ENCODE measurements at regions not wholly inside any gene's neighbourhood (a gene's known extent, or its start where the extent isn't known, plus 50 kb on each side); places are given as distances from the start of the nearest gene placed in this dataset.

DNA sequence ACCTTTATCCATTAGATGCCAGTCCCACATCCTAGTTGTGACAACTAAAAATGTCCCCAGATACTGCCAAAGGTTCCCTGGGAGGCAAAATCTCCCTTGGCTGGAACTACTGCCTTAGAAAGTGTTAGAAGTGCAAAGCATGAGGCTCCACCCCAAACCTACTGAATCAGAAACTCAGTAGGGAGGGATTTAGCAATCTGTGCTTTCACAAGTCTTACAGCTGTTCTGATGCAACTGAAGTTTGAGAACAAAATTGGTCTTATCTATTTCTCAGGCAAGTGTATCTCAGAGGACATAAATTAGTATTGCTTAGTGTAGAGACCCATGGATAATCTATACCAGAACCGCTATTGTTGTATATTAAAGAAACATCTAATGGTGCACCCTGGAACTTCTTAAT is 70.2 kb downstream of the CLDN1 start:
- DNase-seq, result no peak

DNA sequence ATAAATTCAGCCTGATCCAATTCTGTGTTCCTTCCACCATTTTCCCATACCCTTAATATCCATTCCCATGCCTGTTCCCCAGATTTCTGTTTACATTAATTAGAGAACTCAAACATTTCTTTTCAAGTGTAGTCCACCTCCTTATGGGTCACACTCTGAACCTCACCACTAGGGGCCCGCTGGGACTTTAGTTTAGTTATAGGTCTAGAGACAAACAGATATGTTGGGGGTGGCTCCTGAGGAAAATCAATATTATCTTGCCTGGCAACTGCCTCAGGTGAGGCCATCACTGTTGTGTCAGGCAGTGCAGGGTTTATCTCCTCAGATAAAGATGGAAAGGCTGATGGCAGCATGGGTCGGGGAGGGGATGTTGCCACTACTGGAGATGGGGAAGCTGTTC is 72.8 kb downstream of the CLDN1 start:
- DNase-seq, result no peak

DNA sequence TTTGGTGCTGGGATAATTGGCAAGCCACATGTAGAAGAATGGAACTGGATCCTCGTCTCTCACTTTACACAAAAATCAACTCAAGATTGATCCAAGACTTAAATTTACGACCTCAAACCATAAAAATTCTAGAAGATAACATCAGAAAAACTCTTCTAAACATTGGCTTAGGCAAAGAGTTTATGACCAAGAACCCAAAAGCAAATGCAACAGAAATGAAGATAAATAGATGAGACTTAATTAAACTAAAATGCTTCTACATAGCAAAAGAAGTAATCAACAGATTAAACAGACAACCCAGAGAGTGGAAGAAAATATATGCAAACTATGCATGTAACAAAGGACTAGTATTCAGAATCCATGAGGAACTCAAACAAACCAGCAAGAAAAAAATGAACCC is 80.1 kb downstream of the CLDN1 start:
- DNase-seq, result no peak

DNA sequence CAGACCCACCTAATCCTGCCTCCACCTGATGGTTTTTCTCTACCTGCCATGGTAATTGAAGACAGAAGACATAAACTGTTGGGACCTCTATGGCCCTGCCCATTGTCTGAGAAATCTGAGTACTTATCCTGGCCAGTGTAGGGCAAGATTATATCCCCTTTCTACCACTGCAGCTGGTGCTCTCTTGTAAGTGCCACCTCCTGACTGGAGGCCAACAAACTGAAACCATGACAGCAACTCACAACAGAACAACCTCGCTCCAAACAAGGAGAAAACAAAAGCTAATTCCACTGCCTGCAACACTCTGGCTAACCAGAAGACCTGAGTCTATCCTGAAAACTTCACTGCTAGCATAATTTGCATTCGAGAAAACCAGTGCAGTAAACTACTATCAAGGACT is 82.9 kb downstream of the CLDN1 start:
- no peak for DNase-seq

DNA sequence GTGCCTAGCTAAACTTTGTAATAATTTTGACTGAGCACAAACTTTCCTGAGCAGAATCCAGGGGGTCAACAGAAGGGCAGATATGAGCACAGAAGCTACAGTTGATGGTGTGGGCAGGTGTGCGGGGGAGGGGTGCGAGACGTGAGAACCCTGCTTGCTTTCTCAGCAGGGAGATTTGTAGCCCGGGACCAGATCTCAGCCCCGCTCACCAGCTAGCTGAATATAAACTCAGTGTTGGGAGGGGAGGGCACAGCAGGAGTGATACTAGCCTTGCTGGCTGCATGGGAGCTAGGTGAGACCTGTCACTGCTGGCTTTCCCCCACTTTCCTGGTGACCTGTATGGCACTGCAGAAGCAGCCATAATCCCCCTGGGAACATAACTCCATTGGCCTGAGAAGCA is 83.4 kb downstream of the CLDN1 start:
- no peak for DNase-seq

DNA sequence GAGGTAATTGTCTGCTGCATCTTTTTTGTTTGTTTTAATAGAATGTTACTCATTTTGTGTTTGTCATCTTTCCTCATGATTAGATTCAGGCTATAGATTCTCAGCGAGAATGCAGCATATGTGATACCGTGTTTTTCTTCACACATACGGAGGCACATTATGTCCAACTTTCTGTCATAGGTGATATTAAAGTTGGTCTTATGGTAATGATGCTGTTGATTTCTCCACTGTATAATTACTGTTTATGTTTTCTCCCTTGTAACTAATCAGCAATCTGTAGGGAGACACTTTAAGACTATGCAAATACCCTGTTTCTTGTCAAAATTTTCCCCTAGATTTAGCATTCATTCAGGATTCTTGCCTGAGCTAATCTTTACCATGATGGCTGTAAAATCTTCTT is 87.6 kb downstream of the CLDN1 start:
- no peak for DNase-seq

DNA sequence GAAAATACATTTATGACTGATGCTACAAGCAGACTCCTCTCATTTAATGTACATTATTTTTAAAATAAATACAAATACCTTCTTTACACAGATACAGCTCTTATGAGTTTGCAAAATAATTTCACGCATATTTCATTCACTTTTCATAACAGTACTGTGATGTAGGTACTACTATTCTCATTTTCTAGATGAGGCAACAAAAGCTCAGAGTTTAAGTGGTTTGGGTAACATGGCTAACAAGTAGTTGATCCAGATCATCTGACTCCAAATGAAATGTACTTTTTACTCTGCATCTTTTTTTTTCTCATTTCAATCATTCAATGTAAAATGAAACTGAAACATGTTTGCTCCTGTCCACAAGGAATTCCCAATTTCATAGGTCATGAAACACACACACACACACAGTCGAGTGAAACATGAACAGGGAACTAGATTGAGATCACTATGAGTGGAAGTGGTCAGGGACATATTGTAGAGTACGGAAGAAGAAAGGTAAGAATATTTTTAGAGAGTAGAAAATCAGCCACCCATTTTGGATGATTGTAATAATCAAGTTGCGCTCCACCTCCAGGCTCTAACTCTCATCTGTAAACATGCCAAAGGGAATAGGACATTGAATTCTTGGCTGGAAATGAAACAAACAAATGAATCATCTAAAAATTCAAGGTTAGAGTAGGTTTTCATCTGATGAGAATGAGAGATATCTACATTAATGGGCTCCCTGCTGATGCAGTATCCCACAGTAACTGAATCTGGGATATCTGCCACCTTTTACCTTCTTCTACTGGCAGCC is 92.4 kb downstream of the CLDN1 start:
- DNase-seq, result peak; percentile 22

DNA sequence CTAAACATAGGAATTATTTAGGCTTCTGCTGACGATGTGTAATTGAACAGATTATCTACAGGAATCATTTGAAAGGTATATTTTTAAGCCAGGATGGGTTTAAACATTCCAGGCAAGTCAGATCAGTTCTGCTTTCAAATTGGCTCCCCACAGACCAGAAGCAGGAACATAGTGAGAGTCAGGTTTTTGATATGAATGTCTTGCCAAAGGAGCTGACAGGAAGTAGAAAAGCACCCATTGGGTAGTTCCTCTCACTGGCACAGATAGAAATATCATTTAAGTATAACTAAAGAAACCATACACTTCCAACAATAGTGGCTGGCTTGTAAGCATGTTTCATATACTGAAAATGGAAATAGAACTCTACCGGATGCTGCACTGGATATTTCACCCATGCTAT is 95.2 kb downstream of the CLDN1 start:
- DNase-seq, result no peak

DNA sequence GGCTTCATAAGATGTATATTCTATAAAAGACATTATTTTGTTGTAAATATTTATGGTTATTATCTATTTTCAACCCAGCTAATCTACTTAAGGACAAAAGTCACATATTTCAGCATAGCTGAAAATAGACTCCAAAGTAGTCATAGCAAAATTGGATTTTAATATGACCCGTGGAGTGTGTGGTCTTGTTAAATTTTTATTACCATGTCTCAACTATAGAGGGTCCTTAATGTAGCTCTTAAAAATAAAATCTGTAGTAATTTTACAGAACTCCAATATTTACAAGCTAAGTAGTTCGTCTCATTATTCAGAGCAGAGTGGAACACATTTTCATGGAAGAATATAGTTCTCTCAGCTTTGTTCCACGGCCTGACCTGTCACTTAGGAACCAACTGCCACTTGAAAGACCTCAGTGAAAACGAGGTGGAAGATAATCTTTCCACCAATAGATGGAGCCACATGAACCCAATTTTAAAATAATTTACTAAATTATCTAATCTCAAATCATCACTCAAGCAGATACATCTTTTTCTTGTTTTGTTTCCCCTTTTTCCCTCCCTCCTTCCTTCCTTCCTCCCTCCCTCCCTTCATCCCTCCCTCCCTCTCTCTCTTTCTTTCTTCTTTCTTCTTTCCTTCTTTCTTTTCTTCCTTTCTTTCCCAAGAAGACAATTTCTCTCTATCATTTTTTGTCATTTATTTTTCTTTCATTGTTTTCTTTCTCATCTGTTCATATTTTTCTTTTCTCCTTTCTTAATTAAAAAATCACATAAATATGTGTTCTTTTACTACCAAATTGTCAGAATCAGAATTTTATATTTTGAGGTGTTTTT is 97.2 kb downstream of the CLDN1 start:
- peak; percentile 29 for DNase-seq

DNA sequence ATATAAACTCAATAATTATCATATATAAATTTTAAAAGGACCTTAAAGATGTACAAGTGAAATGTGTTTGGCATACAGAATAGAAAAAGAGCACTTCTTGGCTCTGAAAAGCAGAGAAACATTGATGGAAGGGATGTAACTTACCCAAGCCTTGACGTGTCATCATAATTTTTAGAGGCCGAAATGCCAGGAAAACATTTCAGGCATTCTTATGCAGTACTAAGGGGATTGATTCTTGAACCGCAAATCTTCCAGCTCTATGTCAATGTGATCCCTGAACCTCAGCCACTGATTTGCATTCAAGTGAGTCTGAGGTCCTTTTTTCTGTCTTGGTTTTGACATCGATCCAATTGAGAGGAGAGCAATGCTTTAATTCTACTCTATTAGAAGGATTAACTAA is 97.8 kb downstream of the CLDN1 start:
- DNase-seq, result no peak

DNA sequence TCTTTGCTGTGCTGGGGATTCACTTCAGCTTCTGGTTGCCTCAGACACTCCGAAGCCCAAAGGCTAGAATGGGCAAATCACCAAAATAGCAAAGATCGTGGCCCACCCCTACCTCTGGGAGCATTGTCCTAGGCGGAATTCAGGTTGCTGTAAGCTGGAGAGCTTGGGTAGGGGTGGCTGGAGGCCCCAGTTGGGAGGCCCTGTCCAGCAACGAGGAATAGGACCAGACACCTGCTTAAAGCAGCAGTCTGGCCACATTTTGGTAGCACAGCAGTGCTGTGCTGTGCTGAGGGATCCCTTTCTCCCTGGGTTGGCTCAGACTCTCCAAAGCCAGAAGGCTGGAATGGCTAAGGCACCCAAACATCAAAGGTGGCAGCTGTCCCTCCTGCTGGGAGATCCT is 99.3 kb downstream of the CLDN1 start:
- no peak for DNase-seq

DNA sequence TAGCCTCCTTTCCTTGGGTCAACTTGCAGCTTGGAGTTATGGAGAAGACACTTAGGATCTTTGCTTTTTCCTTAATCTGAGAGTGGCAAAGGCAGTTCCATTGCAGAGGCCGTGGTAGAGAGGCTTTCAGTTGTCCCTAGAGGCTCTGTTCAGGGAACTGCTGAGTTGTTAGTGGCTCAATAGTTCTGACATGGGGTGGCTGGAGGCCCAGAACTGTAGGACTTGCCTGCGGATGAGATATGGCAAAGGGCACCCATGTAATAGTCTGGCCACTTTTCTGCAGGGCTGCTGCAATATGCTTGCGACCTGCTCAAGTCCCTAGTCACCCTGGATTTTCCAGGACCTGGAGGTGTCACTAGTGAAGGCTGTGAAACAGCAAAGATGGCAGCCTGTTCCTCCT is 99.9 kb downstream of the CLDN1 start:
- DNase-seq, result no peak

DNA sequence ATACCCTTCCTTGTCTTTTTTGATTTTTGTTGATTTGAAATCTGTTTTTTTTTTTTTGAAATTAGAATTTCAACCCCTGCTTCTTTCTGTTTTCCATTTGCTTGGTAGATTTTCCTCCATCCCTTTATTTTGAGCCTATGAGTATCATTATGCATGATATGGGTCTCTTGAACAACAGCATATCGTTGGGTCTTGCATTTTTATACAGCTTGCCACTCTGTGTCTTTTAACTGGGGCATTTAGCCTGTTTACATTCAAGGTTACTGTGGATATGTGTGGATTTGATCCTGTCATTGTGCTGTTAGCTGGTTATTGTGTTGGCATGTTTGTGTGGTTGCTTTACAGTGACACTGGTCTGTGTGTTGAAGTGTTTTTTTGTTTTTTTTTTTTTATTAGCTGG is 99.7 kb upstream of the P3H2 start:
- no peak for DNase-seq

DNA sequence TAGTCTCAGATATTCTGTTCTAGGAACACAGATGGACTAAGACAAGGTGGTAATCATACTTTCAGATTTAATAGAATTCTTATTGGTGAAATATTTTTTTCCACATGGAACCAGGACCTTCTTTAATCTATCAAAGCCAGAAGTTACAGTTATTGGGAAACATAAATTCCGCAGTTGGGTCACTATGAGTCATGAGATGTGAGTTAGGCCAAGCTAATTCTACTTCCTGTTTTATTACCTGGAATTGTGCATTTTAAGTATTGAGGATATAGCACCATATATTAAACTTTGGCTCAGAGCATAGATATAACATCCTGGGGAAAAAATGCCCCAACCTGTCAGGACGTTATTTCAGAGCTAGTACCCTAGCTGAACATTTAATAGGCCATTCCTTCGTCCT is 96.4 kb upstream of the P3H2 start:
- peak; percentile 25 for DNase-seq

DNA sequence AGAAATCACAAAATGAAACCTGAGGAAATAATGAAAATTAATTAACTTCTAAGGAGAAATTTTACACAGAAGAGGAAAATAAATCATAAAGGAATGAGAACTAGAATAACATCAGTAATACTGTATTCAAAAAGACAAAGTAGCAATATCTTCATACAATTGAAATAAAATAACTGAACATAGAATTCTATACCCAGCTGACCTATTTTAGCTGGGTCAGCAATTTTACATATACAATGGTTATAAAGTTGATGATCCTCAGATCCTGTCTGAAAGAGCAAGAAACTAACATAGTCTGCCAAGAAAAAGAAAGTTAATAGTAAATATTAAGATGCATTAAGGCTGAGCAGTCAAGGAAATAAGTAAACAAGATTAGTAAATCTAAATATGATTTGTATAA is 93.0 kb upstream of the P3H2 start:
- no peak for DNase-seq

DNA sequence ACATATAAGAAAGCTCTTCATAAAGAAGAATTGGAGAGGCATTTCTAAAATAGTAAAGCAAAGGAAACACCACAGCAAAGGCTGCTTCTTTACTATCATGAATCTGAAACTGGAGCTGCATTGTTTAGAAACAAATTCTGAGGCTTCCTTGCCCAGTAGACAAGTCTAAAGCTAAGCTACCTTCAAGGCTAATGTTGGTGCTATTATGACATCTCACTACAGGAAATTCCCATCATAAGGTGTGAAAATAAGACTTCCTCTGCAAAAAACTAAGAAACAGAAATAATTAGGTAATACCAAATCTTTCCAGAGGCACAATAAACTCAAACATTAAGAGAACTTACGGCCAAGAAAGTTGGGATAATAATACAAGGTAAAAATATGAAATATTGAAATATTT is 89.9 kb upstream of the P3H2 start:
- DNase-seq, result no peak

DNA sequence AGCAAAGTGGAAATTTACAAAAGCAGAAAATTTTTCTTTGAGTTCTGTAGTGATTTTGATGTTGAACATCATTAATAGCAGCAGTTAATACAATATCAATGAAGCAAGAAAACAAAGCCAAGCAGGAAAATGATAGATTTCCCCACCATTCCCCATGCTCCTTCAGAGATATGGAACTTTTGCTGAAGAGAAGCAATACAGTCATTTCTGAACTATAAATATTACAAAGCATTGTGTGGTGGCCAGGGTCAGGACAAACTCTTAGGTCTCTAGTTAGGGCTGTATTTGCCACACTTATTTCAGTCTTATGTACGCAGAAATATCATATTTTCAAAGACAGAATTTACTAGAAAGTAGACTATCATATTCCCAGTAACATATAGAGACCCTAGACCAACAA is 88.8 kb upstream of the P3H2 start:
- no peak for DNase-seq

DNA sequence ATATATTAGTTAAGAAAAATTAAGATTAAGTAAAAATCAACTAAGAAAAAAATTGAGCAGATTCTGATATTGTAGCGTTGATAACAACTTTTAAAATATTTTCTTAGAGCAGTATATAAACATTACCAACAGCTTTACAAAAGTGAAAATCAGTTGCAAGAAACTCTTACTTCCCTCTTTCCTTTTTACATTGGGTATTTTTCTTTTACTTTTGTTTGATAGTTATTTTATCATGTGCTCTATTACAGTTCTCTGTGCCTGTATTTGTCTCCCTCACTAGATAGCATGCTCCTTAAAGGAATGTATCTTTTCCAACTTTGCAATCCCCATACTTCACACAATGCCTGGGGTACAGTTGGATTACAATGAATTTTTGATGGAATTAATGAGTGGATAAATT is 87.5 kb upstream of the P3H2 start:
- no peak for DNase-seq

DNA sequence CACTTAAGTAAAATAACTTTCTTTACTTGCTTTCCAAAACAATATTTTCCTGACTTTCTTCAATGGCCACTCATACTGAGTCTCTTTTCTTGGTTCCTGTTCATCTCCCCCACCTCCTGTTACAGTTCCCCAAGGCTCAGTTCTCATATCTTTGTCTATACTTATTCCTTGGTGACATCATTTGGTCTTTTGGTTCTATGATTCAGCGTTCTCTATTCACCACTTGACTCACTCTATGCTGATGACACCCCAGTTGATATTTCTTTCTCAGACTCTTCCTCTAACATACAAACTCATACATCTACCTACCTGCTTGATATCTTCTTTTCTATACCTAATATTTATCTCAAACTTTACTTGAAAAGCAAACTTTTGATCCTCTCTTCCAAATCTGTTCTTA is 85.0 kb upstream of the P3H2 start:
- DNase-seq, result peak; percentile 89

DNA sequence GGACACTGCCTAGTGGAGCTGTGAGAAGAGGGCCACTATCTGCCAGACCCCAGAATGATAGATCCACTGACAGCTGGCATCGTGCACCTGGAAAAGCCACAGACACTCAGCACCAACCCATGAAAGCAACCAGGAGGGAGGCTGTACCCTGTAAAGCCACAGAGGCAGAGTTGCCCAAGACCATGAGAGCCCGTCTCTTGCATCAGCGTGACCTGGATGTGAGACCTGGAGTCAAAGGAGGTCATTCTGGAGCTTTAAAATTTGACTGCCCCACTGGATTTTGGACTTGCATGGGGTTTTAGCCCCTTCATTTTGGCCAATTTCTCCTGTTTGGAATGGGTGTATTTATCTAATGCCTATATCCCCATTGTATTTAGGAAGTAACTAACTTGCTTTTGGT is 83.5 kb upstream of the P3H2 start:
- DNase-seq, result no peak

DNA sequence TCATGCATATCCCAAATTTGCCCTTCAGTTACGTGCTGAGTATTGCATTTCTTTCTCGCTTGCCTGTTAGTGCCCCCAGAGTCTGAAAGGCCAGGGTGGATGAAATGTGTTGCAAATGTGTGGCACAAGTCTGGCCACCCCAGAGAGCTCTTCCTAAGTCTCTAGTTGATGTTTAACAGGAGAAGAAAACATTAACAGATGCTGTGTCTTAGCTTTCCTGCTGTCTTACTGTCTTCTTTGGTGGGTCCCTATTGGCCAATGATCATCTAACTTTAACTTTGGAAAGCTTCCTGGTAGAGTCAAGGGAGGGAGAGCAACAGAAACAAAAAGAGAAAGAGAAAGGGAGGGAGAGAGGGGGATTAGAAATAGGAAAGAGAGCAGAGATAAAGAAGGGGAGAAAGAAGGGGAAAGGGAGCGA is 76.7 kb upstream of the P3H2 start:
- DNase-seq, result no peak

DNA sequence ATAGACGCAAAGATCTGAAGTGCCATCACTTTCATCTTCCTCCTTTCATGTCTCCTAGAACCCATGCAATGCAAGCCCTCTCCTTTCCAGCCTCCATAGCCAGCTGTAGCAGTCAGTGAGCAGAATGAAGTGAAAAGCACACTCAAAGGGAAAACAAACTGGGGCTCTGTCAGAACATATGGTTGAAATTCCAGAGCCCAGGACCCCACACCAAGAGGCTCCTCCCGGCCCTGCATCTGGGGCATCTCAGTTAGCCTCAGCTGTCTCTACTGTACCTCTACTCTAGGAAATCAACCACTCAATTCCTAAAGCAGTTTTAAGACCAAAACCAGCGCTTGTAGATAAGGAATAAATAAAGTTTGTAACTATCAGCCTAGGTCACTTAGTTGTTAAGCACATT is 73.8 kb upstream of the P3H2 start:
- no peak for DNase-seq

DNA sequence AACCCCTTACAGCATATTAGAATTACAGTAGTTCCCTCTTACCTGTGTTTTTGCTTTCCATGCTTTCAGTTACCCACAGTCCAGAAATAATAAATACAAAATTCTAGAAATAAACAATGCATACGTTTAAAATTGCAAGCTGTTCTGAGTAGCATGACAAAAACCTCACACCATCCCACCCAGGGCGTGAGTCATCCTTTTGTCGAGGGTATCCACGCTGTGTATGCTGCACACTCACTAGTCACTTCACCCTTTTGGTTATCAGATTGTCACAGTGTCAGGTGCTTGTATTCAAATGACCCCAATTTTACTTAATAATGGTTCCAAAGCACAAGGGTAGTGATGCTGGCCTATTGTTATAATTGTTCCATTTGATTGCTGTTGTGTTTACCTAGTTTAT is 72.5 kb upstream of the P3H2 start:
- DNase-seq, result peak; percentile 57

DNA sequence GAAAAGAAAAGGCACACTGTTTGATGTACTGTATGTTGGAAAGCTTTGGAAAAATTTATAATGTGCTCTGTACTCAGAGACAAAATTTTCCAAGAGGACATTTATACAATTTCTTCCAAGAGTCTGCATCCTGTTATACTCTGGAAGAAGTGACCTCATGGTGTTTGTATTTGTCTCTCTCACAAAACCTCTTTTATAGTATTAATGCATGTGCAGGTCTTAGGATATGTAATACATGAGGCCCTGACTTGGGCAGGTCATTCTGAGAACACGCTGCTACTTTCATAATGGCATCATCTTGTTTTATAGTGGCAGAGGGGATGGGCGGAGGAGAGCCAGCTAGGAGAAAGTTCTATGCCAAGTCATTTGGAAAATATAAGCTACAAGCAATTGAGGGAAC is 72.0 kb upstream of the P3H2 start:
- DNase-seq, result no peak

Data from fibroblast of skin of back (primary cell).